Peyer's patch (tissue), 4 donors: ENCODE measurements at regions not wholly inside any gene's neighbourhood (a gene's known extent, or its start where the extent isn't known, plus 50 kb on each side); places are given as distances from the start of the nearest gene placed in this dataset.

ENCODE experiments used
- DNase-seq, 3 donors: peaks; one replicate each; pipeline ENCODE4 v3.0.0-alpha.2; 2017 to 2019
- H3K27ac ChIP-seq, 4 donors: fragments of 200-600 bp; sonication (generic); one replicate each; pipeline ENCODE4 v1.5.1; 2016 to 2019
- H3K27me3 ChIP-seq, 2 donors: fragments of 200-600 bp; sonication (generic); one replicate each; pipeline ENCODE4 v1.5.1; 2019
- H3K36me3 ChIP-seq, 3 donors: fragments of 200-600 bp; sonication (generic); one replicate each; pipeline ENCODE4 v1.5.1; 2016 to 2019
- H3K4me1 ChIP-seq, 4 donors: fragments of 200-600 bp; sonication (generic); one replicate each; pipeline ENCODE4 v1.5.1; 2016 to 2019
- H3K4me3 ChIP-seq, 4 donors: fragments of 200-600 bp; sonication (generic); 1 replicate in 3 of 4; 2 replicates in 1 of 4; pipeline ENCODE4 v1.5.1; 2016 to 2019; ENCODE audit warnings: mild to moderate bottlenecking in 1 of 4
- H3K9me3 ChIP-seq, 4 donors: fragments of 200-600 bp; sonication (generic); one replicate each; pipeline ENCODE4 v1.5.1; 2016 to 2019; ENCODE audit warnings: mild to moderate bottlenecking in 1 of 4
- CTCF ChIP-seq, 6 experiments: fragments of 450-650 bp in 4 of 6; fragments of 200-600 bp in 2 of 6; sonication (generic) in 1 of 6; IDR thresholded peaks; one replicate each; pipeline ENCODE4 v1.5.1; 2017 to 2019; ENCODE audit warnings: antibody characterized with exemption in 6 of 6, mild to moderate bottlenecking in 3 of 6, moderate library complexity in 1 of 6
- POLR2A ChIP-seq, 2 donors: fragments of 450-650 bp; IDR thresholded peaks; one replicate each; pipeline ENCODE4 v1.5.1; 2017; ENCODE audit warnings: antibody characterized with exemption in 2 of 2, mild to moderate bottlenecking in 2 of 2, moderate library complexity in 2 of 2

- Histone ChIP-seq H3K9me3 (no peaks in the 10 kb centered on the region), H3K4me3 (no peak overlapping the region), H3K27me3 (no peaks in the 10 kb centered on the region), H3K4me1 (no peaks in the 10 kb centered on the region), H3K36me3 (no peaks in the 10 kb centered on the region), H3K27ac (no peak overlapping the region)
- no peak for DNase-seq
- no peak for TF ChIP-seq POLR2A (IDR thresholded peaks at IDR 0.05)
- no peak for TF ChIP-seq CTCF (IDR thresholded peaks at IDR 0.05)
These were observed 280.9 kb downstream of the UTP18 start for GRCh38 chr17:51541215-51541614.

GRCh38 chr17:51546114-51546513, 285.8 kb downstream of the UTP18 start:
- no peak overlapping the region for H3K4me3 ChIP-seq
- TF ChIP-seq POLR2A (IDR thresholded peaks at IDR 0.05) (no peak), CTCF (IDR thresholded peaks at IDR 0.05) (no peak)
- no peaks in the 10 kb centered on the region for H3K4me1 ChIP-seq
- H3K36me3 ChIP-seq = no peaks in the 10 kb centered on the region
- no peak overlapping the region for H3K27ac ChIP-seq
- H3K27me3 ChIP-seq = no peaks in the 10 kb centered on the region
- DNase-seq = no peak
- no peaks in the 10 kb centered on the region for H3K9me3 ChIP-seq

- no peaks in the 10 kb centered on the region for H3K36me3 ChIP-seq
- TF ChIP-seq CTCF (IDR thresholded peaks at IDR 0.05) (no peak), POLR2A (IDR thresholded peaks at IDR 0.05) (no peak)
- no peaks in the 10 kb centered on the region for H3K9me3 ChIP-seq
- no peaks in the 10 kb centered on the region for H3K27me3 ChIP-seq
- no peak for DNase-seq
- H3K4me1 ChIP-seq = no peaks in the 10 kb centered on the region
- no peak overlapping the region for H3K27ac ChIP-seq
- H3K4me3 ChIP-seq = no peak overlapping the region
These were observed 287.8 kb downstream of the UTP18 start for GRCh38 chr17:51548125-51548524.

GRCh38 chr17:51555153-51555552, 294.8 kb downstream of the UTP18 start:
- Histone ChIP-seq H3K9me3 (no peaks in the 10 kb centered on the region), H3K4me1 (no peaks in the 10 kb centered on the region), H3K4me3 (no peak overlapping the region), H3K27me3 (no peaks in the 10 kb centered on the region), H3K36me3 (no peaks in the 10 kb centered on the region), H3K27ac (no peak overlapping the region)
- no peak for DNase-seq
- TF ChIP-seq CTCF (IDR thresholded peaks at IDR 0.05) = no peak
- TF ChIP-seq POLR2A (IDR thresholded peaks at IDR 0.05) = no peak

GRCh38 chr17:51559778-51560177, 299.4 kb downstream of the UTP18 start:
- DNase-seq = no peak
- no peak for TF ChIP-seq CTCF (IDR thresholded peaks at IDR 0.05)
- TF ChIP-seq POLR2A (IDR thresholded peaks at IDR 0.05) = no peak
- H3K27ac ChIP-seq = no peak overlapping the region
- H3K4me3 ChIP-seq = no peak overlapping the region
- no peaks in the 10 kb centered on the region for H3K9me3 ChIP-seq
- no peaks in the 10 kb centered on the region for H3K36me3 ChIP-seq
- H3K27me3 ChIP-seq = no peaks in the 10 kb centered on the region
- no peaks in the 10 kb centered on the region for H3K4me1 ChIP-seq

GRCh38 chr17:51560398-51560797, 300.1 kb downstream of the UTP18 start:
- H3K4me3 ChIP-seq = no peak overlapping the region
- no peaks in the 10 kb centered on the region for H3K4me1 ChIP-seq
- no peak for DNase-seq
- no peaks in the 10 kb centered on the region for H3K27me3 ChIP-seq
- TF ChIP-seq CTCF (IDR thresholded peaks at IDR 0.05) (no peak), POLR2A (IDR thresholded peaks at IDR 0.05) (no peak)
- no peaks in the 10 kb centered on the region for H3K36me3 ChIP-seq
- H3K9me3 ChIP-seq = no peaks in the 10 kb centered on the region
- H3K27ac ChIP-seq = no peak overlapping the region
